H1 (cell line): ENCODE measurements at regions not wholly inside any gene's neighbourhood (a gene's known extent, or its start where the extent isn't known, plus 50 kb on each side); places are given as distances from the start of the nearest gene placed in this dataset.

Experiments used
- BCL11A ChIP-seq, 2 experiments: IDR thresholded peaks; one replicate each; pipeline ENCODE4 v1.6.1; 2011; ENCODE audit warnings: low read depth in 2 of 2, low read length in 2 of 2, mild to moderate bottlenecking in 2 of 2
- BRCA1 ChIP-seq: IDR thresholded peaks from 2 replicates; pipeline ENCODE4 v1.6.1; 2012; ENCODE audit warnings: low read depth, low read length, improper control_type of control experiment
- CHD2 ChIP-seq: IDR thresholded peaks from 2 replicates; pipeline ENCODE4 v1.6.1; 2012; ENCODE audit warnings: low read length, improper control_type of control experiment
- CREB1 ChIP-seq: IDR thresholded peaks from 2 replicates; pipeline ENCODE4 v1.6.1; 2012; ENCODE audit warnings: inconsistent platforms
- FOSL1 ChIP-seq: IDR thresholded peaks from 2 replicates; pipeline ENCODE4 v1.6.1; 2011; ENCODE audit warnings: mild to moderate bottlenecking, low read depth, low read length, moderate library complexity; ENCODE audit not compliant: insufficient read depth
- HDAC6 ChIP-seq: IDR thresholded peaks from one replicate; pipeline ENCODE4 v1.7.1; 2012; ENCODE audit warnings: low read depth, mild to moderate bottlenecking, inconsistent platforms, low read length, moderate library complexity
- KDM4A ChIP-seq: IDR thresholded peaks from one replicate; pipeline ENCODE4 v1.7.1; 2012; ENCODE audit warnings: low read depth, mild to moderate bottlenecking, moderate library complexity, low read length, inconsistent platforms; ENCODE audit not compliant: severe bottlenecking
- PHF8 ChIP-seq: fragments of 200-600 bp; sonication (generic); conservative IDR thresholded peaks from 2 replicates; pipeline ENCODE4 v1.7.1; 2012; ENCODE audit warnings: low read depth, mild to moderate bottlenecking, inconsistent platforms, low read length, moderate library complexity
- SIRT6 ChIP-seq: IDR thresholded peaks from one replicate; pipeline ENCODE4 v1.7.1; 2012; ENCODE audit warnings: low read length, inconsistent platforms
- SP4 ChIP-seq: IDR thresholded peaks from 2 replicates; pipeline ENCODE4 v1.6.1; 2012; ENCODE audit warnings: low read length, inconsistent platforms
- SUZ12 ChIP-seq: fragments of 200-600 bp; sonication (generic); IDR thresholded peaks from 2 replicates; pipeline ENCODE4 v1.6.1; 2012; ENCODE audit warnings: mild to moderate bottlenecking, inconsistent platforms, low read length, moderate library complexity, mixed read lengths
- TAF1 ChIP-seq: IDR thresholded peaks from 2 replicates; pipeline ENCODE4 v1.6.1; 2011; ENCODE audit warnings: mild to moderate bottlenecking, low read depth, low read length
- TBP ChIP-seq: IDR thresholded peaks from 2 replicates; pipeline ENCODE4 v1.6.1; 2011; ENCODE audit warnings: low read depth, low read length, improper control_type of control experiment
- TF ChIP-seq, protein P1 (sequence below): fragments of 300-600 bp; sonication (generic); IDR thresholded peaks from 2 replicates; pipeline ENCODE4 v1.7.1; 2012; ENCODE audit warnings: low read length, moderate library complexity, mild to moderate bottlenecking, inconsistent platforms; ENCODE audit not compliant: insufficient replicate concordance

DNA sequence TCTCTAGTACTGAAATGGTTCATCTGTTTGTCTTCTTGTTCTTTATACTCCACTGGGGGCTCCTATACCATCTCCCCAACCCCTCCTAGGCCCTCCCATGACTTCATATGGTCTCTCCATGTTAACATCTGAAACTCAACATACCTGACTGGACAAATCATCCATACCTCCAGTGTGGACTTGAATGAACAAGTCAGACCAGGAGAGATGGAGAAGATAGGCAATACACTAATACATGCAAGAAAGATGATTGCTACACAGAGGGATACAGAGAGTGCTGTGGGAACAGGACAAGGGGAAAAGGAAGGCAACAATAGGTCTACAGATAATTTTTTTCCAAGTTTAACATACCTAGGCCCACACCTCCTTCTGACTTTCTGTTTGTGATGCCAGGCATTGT, 175.1 kb downstream of the FHIP1A start (continued):
- TF ChIP-seq, protein P1, sequence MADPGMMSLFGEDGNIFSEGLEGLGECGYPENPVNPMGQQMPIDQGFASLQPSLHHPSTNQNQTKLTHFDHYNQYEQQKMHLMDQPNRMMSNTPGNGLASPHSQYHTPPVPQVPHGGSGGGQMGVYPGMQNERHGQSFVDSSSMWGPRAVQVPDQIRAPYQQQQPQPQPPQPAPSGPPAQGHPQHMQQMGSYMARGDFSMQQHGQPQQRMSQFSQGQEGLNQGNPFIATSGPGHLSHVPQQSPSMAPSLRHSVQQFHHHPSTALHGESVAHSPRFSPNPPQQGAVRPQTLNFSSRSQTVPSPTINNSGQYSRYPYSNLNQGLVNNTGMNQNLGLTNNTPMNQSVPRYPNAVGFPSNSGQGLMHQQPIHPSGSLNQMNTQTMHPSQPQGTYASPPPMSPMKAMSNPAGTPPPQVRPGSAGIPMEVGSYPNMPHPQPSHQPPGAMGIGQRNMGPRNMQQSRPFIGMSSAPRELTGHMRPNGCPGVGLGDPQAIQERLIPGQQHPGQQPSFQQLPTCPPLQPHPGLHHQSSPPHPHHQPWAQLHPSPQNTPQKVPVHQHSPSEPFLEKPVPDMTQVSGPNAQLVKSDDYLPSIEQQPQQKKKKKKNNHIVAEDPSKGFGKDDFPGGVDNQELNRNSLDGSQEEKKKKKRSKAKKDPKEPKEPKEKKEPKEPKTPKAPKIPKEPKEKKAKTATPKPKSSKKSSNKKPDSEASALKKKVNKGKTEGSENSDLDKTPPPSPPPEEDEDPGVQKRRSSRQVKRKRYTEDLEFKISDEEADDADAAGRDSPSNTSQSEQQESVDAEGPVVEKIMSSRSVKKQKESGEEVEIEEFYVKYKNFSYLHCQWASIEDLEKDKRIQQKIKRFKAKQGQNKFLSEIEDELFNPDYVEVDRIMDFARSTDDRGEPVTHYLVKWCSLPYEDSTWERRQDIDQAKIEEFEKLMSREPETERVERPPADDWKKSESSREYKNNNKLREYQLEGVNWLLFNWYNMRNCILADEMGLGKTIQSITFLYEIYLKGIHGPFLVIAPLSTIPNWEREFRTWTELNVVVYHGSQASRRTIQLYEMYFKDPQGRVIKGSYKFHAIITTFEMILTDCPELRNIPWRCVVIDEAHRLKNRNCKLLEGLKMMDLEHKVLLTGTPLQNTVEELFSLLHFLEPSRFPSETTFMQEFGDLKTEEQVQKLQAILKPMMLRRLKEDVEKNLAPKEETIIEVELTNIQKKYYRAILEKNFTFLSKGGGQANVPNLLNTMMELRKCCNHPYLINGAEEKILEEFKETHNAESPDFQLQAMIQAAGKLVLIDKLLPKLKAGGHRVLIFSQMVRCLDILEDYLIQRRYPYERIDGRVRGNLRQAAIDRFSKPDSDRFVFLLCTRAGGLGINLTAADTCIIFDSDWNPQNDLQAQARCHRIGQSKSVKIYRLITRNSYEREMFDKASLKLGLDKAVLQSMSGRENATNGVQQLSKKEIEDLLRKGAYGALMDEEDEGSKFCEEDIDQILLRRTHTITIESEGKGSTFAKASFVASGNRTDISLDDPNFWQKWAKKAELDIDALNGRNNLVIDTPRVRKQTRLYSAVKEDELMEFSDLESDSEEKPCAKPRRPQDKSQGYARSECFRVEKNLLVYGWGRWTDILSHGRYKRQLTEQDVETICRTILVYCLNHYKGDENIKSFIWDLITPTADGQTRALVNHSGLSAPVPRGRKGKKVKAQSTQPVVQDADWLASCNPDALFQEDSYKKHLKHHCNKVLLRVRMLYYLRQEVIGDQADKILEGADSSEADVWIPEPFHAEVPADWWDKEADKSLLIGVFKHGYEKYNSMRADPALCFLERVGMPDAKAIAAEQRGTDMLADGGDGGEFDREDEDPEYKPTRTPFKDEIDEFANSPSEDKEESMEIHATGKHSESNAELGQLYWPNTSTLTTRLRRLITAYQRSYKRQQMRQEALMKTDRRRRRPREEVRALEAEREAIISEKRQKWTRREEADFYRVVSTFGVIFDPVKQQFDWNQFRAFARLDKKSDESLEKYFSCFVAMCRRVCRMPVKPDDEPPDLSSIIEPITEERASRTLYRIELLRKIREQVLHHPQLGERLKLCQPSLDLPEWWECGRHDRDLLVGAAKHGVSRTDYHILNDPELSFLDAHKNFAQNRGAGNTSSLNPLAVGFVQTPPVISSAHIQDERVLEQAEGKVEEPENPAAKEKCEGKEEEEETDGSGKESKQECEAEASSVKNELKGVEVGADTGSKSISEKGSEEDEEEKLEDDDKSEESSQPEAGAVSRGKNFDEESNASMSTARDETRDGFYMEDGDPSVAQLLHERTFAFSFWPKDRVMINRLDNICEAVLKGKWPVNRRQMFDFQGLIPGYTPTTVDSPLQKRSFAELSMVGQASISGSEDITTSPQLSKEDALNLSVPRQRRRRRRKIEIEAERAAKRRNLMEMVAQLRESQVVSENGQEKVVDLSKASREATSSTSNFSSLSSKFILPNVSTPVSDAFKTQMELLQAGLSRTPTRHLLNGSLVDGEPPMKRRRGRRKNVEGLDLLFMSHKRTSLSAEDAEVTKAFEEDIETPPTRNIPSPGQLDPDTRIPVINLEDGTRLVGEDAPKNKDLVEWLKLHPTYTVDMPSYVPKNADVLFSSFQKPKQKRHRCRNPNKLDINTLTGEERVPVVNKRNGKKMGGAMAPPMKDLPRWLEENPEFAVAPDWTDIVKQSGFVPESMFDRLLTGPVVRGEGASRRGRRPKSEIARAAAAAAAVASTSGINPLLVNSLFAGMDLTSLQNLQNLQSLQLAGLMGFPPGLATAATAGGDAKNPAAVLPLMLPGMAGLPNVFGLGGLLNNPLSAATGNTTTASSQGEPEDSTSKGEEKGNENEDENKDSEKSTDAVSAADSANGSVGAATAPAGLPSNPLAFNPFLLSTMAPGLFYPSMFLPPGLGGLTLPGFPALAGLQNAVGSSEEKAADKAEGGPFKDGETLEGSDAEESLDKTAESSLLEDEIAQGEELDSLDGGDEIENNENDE, result no peak
- TF ChIP-seq FOSL1 (no peak), CREB1 (no peak), BCL11A (IDR thresholded peaks at IDR 0.05; ENCODE audit: low read depth in 2 of 2, low read length in 2 of 2) (no peak), BRCA1 (no peak), SIRT6 (no peak), TAF1 (no peak), SUZ12 (no peak), TBP (no peak), CHD2 (no peak), KDM4A (no peak), SP4 (no peak), PHF8 (no peak), HDAC6 (no peak)
